BE2C (cell line): ENCODE measurements at regions not wholly inside any gene's neighbourhood (a gene's known extent, or its start where the extent isn't known, plus 50 kb on each side); places are given as distances from the start of the nearest gene placed in this dataset.

Experiments used
- DNase-seq: peaks from one replicate; pipeline ENCODE4 v3.0.0-alpha.2; 2020
- H3K27me3 ChIP-seq: fragments of 250-450 bp; sonication (Bioruptor Pico); 2 replicates; pipeline ENCODE4 v1.5.1; 2020; ENCODE audit warnings: mild to moderate bottlenecking
- H3K36me3 ChIP-seq: fragments of 250-450 bp; sonication (Bioruptor Pico); 2 replicates; pipeline ENCODE4 v1.5.1; 2020; ENCODE audit warnings: mild to moderate bottlenecking
- H3K4me1 ChIP-seq: fragments of 250-450 bp; sonication (Bioruptor Pico); 2 replicates; pipeline ENCODE4 v1.5.1; 2020
- H3K4me3 ChIP-seq: 2 replicates; pipeline ENCODE4 v1.5.1; 2011; ENCODE audit warnings: low read depth, low read length
- H3K9me3 ChIP-seq: fragments of 250-450 bp; sonication (Bioruptor Pico); 2 replicates; pipeline ENCODE4 v1.5.1; 2020
- CTCF ChIP-seq: IDR thresholded peaks from 2 replicates; pipeline ENCODE4 v1.5.1; 2012; ENCODE audit warnings: mild to moderate bottlenecking, low read depth, low read length

DNA sequence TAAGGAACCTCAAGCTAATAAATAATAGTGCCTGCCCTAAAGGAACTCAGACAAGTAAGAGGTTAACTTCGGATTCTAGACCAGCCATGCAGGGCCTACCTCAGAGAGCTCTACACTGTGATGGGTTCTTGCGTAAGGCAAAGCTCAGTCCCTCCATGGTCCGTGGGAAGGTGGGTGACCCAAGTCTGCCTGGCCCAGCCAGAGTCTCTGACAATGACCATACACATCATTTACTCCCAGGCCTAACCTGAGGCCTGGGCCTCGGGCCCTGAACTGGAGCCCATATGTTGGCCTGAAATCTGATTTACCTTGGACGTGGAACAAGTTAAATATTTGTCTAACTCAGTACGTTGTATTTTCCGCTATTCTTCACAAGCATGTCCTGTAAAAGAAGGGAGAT is 55.1 kb downstream of the TMEM174 start:
- no peaks in the 10 kb centered on the region for H3K4me1 ChIP-seq
- TF ChIP-seq CTCF, result no peak
- peaks cover 78% of the 10 kb centered on the region for H3K27me3 ChIP-seq
- DNase-seq, result no peak
- no peak overlapping the region for H3K4me3 ChIP-seq
- no peaks in the 10 kb centered on the region for H3K9me3 ChIP-seq
- H3K36me3 ChIP-seq, result no peaks in the 10 kb centered on the region
